Epithelial cell of esophagus (primary cell): ENCODE measurements at regions not wholly inside any gene's neighbourhood (a gene's known extent, or its start where the extent isn't known, plus 50 kb on each side); places are given as distances from the start of the nearest gene placed in this dataset.

Experiments used
- DNase-seq: peaks from one replicate; pipeline ENCODE4 v3.0.0; 2010; ENCODE audit warnings: low read depth
- H3K4me3 ChIP-seq: 2 replicates; pipeline ENCODE4 v1.5.1; 2011; ENCODE audit warnings: mild to moderate bottlenecking, low read length, control low read depth
- CTCF ChIP-seq: IDR thresholded peaks from 2 replicates; pipeline ENCODE4 v1.5.1; 2011; ENCODE audit warnings: low read depth, mild to moderate bottlenecking, low read length, control low read depth, inconsistent platforms; ENCODE audit not compliant: insufficient read depth; ENCODE audit errors: missing control alignments

GRCh38 chr2:181289698-181290097 lies 167.5 kb upstream of the ITGA4 start:
- TF ChIP-seq CTCF, result no peak
- no peak for DNase-seq
- no peak overlapping the region for H3K4me3 ChIP-seq

- no peak overlapping the region for H3K4me3 ChIP-seq
- no peak for TF ChIP-seq CTCF
- DNase-seq, result no peak
These were observed 167.0 kb upstream of the ITGA4 start for GRCh38 chr2:181290182-181290581.

- H3K4me3 ChIP-seq, result no peak overlapping the region
- TF ChIP-seq CTCF, result no peak
- DNase-seq, result no peak
These were observed 162.2 kb upstream of the ITGA4 start for GRCh38 chr2:181294979-181295378.

- no peak for TF ChIP-seq CTCF
- DNase-seq, result no peak
- H3K4me3 ChIP-seq, result no peak overlapping the region
These were observed 156.4 kb upstream of the ITGA4 start for GRCh38 chr2:181300600-181301291.

- no peak for DNase-seq
- TF ChIP-seq CTCF, result no peak
- no peak overlapping the region for H3K4me3 ChIP-seq
These were observed 153.0 kb upstream of the ITGA4 start for GRCh38 chr2:181304011-181304844.

- DNase-seq, result no peak
- TF ChIP-seq CTCF, result no peak
- no peak overlapping the region for H3K4me3 ChIP-seq
These were observed 151.7 kb upstream of the ITGA4 start for GRCh38 chr2:181305301-181306123.
